HUES6 (cell line): ENCODE measurements at regions not wholly inside any gene's neighbourhood (a gene's known extent, or its start where the extent isn't known, plus 50 kb on each side); places are given as distances from the start of the nearest gene placed in this dataset.
"Not testable (repeated sequence)": the region's sequence is repeated elsewhere in the genome, so short reads cannot be mapped to it uniquely, and the experiment has no call there.

Experiments used
- H3K27ac ChIP-seq: 2 replicates; pipeline ENCODE4 v1.7.0; 2013; ENCODE audit warnings: low read depth, mild to moderate bottlenecking, low read length, inconsistent platforms
- H3K27me3 ChIP-seq: 2 replicates; pipeline ENCODE4 v1.6.1; 2013; ENCODE audit warnings: low read length; ENCODE audit not compliant: control insufficient read depth, insufficient read depth
- H3K36me3 ChIP-seq: 2 replicates; pipeline ENCODE4 v1.6.1; 2013; ENCODE audit warnings: low read length; ENCODE audit not compliant: control insufficient read depth, insufficient read depth
- H3K4me1 ChIP-seq: 2 replicates; pipeline ENCODE4 v1.6.1; 2013; ENCODE audit warnings: low read length; ENCODE audit not compliant: control insufficient read depth, insufficient read depth
- H3K4me3 ChIP-seq: 2 replicates; pipeline ENCODE4 v1.5.1; 2013; ENCODE audit warnings: low read depth, low read length
- H3K9ac ChIP-seq: one replicate; pipeline ENCODE4 v1.6.1; 2013; ENCODE audit warnings: mild to moderate bottlenecking, low read length
- H3K9me3 ChIP-seq: 2 replicates; pipeline ENCODE4 v1.6.1; 2013; ENCODE audit warnings: low read depth, low read length; ENCODE audit not compliant: control insufficient read depth, insufficient read depth

- not testable (repeated sequence) for H3K27ac ChIP-seq, H3K36me3 ChIP-seq, H3K4me1 ChIP-seq, H3K9ac ChIP-seq, H3K27me3 ChIP-seq, H3K9me3 ChIP-seq, H3K4me3 ChIP-seq
Observed at GRCh38 chr9:66774618-66775017, 125.9 kb upstream of the ZNF658 start.

GRCh38 chr9:66779944-66780661 is 120.4 kb upstream of the ZNF658 start:
- not testable (repeated sequence) for H3K27me3 ChIP-seq, H3K4me3 ChIP-seq, H3K36me3 ChIP-seq, H3K9me3 ChIP-seq, H3K9ac ChIP-seq, H3K4me1 ChIP-seq, H3K27ac ChIP-seq

GRCh38 chr9:66781240-66781639 is 119.3 kb upstream of the ZNF658 start:
- not testable (repeated sequence) for H3K27me3 ChIP-seq, H3K4me3 ChIP-seq, H3K9me3 ChIP-seq, H3K9ac ChIP-seq, H3K4me1 ChIP-seq, H3K27ac ChIP-seq, H3K36me3 ChIP-seq

- H3K36me3 ChIP-seq, H3K9ac ChIP-seq, H3K9me3 ChIP-seq, H3K4me3 ChIP-seq, H3K27me3 ChIP-seq, H3K27ac ChIP-seq, H3K4me1 ChIP-seq: not testable (repeated sequence)
Observed at GRCh38 chr9:66782010-66782409, 118.5 kb upstream of the ZNF658 start.

GRCh38 chr9:66785603-66786002 is 114.9 kb upstream of the ZNF658 start:
- not testable (repeated sequence) for H3K4me1 ChIP-seq, H3K27me3 ChIP-seq, H3K27ac ChIP-seq, H3K4me3 ChIP-seq, H3K36me3 ChIP-seq, H3K9ac ChIP-seq, H3K9me3 ChIP-seq

- not testable (repeated sequence) for H3K27me3 ChIP-seq, H3K27ac ChIP-seq, H3K36me3 ChIP-seq, H3K4me3 ChIP-seq, H3K9ac ChIP-seq, H3K4me1 ChIP-seq, H3K9me3 ChIP-seq
Observed at GRCh38 chr9:66791092-66791750, 109.3 kb upstream of the ZNF658 start.

- not testable (repeated sequence) for H3K9me3 ChIP-seq, H3K4me1 ChIP-seq, H3K36me3 ChIP-seq, H3K9ac ChIP-seq, H3K4me3 ChIP-seq, H3K27ac ChIP-seq, H3K27me3 ChIP-seq
Observed at GRCh38 chr9:66794769-66795168, 105.8 kb upstream of the ZNF658 start.

- H3K27me3 ChIP-seq, H3K4me1 ChIP-seq, H3K9me3 ChIP-seq, H3K4me3 ChIP-seq, H3K27ac ChIP-seq, H3K36me3 ChIP-seq, H3K9ac ChIP-seq: not testable (repeated sequence)
Observed at GRCh38 chr9:66795723-66796503, 104.6 kb upstream of the ZNF658 start.

- H3K9ac ChIP-seq = peak overlapping the region; percentile 10
- H3K27me3 ChIP-seq, H3K4me1 ChIP-seq, H3K36me3 ChIP-seq, H3K4me3 ChIP-seq, H3K9me3 ChIP-seq: not testable (repeated sequence)
- 0 out of 2 replicates have a peak overlapping the region, but pooled peaks have one; percentile 34 for H3K27ac ChIP-seq
Observed at GRCh38 chr9:66797905-66798616, 102.5 kb upstream of the ZNF658 start.

GRCh38 chr9:66803619-66804018 is 96.9 kb upstream of the ZNF658 start:
- not testable (repeated sequence) for H3K9ac ChIP-seq, H3K27me3 ChIP-seq, H3K36me3 ChIP-seq, H3K27ac ChIP-seq, H3K4me3 ChIP-seq, H3K4me1 ChIP-seq, H3K9me3 ChIP-seq

GRCh38 chr9:66810247-66810646 is 90.3 kb upstream of the ZNF658 start:
- H3K36me3 ChIP-seq, H3K27ac ChIP-seq, H3K9ac ChIP-seq, H3K4me1 ChIP-seq, H3K27me3 ChIP-seq, H3K9me3 ChIP-seq, H3K4me3 ChIP-seq: not testable (repeated sequence)
